GM12872 (cell line): ENCODE measurements at regions not wholly inside any gene's neighbourhood (a gene's known extent, or its start where the extent isn't known, plus 50 kb on each side); places are given as distances from the start of the nearest gene placed in this dataset.

ENCODE experiments used
- TF ChIP-seq, protein P1 (sequence below): IDR thresholded peaks from 3 replicates; pipeline ENCODE4 v1.5.1; 2011; ENCODE audit warnings: low read depth, mild to moderate bottlenecking, low read length, moderate library complexity; ENCODE audit not compliant: insufficient read depth

DNA sequence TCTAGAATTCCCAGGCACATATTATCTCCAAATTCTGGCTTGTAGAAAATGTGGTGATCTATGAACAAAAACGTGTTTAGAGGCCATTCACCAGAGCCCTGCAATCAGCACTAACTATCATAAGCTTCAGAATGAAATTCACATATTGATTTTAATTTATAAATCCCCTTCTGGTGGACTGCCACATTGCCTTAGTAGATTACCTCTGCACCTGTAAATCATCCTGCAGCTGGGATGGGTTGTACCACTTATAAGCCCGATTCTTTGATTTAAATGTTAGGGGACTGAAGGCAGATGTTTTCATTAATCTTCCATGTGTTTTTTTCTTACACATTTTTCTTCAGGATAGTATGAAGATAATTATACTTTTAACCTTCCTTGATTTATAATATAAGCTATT, 140.7 kb upstream of the PTPRD start:
- TF ChIP-seq, protein P1, sequence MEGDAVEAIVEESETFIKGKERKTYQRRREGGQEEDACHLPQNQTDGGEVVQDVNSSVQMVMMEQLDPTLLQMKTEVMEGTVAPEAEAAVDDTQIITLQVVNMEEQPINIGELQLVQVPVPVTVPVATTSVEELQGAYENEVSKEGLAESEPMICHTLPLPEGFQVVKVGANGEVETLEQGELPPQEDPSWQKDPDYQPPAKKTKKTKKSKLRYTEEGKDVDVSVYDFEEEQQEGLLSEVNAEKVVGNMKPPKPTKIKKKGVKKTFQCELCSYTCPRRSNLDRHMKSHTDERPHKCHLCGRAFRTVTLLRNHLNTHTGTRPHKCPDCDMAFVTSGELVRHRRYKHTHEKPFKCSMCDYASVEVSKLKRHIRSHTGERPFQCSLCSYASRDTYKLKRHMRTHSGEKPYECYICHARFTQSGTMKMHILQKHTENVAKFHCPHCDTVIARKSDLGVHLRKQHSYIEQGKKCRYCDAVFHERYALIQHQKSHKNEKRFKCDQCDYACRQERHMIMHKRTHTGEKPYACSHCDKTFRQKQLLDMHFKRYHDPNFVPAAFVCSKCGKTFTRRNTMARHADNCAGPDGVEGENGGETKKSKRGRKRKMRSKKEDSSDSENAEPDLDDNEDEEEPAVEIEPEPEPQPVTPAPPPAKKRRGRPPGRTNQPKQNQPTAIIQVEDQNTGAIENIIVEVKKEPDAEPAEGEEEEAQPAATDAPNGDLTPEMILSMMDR = no peak

DNA sequence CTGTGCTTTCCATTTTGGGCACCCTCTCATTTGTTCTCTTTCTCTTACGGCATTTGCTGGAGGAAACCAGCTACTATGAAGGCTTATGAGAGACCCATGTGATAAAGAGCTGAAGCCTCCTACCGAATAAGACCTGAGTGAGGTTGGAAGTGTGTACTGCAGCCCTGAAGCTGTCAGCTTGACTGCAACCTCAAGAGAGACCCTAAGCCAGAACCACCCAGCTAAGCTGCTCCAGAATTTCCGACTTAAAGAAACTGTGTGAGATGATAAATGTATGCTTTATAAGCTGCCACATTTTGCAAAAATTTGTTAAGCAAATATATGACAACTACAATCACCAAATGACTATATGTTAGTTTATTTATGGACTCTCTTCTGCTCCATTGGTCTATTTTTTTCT, 151.7 kb upstream of the PTPRD start:
- TF ChIP-seq, protein P1 = no peak

DNA sequence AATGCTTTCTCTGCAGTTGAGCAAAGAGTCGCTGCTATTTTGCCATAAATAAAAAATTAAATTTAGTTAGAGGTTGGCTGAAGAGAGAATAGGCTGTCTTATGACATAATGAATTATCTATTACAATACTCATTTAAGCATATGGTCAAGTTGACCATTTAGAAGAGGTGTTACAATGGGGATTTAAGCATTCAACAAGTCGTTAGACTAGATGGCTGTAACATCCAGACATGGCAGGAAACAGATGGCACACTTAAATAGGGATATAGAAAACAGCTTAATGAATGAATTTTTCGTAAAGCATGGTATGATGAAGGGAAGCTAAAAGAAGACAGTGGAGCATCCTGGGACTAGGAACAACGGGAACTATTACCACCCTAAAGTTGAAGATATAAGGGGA, 160.3 kb upstream of the PTPRD start:
- TF ChIP-seq, protein P1 = no peak

DNA sequence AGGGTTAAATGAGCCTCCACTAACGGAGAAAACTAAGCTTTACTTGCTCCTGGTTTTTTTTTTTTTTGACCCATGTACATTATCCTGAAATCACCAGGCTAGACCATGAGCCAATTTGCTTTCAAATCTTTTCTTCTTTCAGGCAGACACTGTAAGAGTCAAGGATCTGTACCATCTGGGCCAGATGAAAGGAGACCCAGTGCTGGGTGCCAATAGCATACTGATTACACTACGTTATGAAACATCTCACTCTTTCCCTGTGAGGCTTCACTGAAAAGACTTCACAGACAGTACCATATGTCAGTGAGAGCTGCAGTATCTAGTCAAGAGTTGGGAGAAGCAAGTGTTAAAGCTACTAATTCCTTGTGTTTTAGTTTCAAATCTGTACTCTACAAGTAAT, 161.2 kb upstream of the PTPRD start:
- TF ChIP-seq, protein P1 = no peak

DNA sequence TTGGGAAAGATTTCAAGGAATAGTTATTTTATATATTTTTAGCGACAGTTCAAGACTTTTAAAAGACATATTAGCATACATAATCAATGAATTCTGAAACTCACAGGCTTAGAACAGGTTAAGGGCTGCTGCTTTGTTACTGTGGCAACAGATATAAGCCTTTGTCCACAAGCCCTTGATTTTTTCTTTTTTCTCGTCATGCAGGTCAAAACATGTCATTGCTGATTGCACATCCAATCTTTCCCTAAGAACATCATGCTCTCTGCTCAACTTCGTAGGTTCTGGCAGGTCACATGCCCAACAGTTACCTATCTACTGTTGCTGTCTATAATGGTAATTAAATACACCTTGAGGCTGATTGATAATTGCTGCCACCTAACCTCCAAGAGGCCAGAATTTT, 172.5 kb upstream of the PTPRD start:
- TF ChIP-seq, protein P1 = no peak

DNA sequence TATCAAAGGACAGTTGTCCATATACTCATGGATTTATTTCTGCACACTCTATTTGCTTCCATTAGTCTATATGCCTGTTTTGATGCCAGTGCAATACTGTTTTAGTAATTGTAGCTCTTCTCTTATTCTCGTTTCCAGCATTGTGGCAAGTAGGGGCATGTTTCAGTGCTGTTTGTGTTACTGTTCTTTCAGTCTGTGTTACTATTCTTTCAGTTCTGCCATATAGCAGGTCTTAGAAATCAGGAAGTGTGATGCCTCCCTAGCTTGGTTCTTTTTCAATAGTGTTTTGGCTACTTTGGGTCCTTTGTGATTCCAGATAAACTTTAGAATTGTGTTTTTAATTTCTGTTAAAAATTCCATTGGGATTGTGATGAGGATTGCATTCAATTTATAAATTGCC, 180.5 kb upstream of the PTPRD start:
- TF ChIP-seq, protein P1 = no peak

DNA sequence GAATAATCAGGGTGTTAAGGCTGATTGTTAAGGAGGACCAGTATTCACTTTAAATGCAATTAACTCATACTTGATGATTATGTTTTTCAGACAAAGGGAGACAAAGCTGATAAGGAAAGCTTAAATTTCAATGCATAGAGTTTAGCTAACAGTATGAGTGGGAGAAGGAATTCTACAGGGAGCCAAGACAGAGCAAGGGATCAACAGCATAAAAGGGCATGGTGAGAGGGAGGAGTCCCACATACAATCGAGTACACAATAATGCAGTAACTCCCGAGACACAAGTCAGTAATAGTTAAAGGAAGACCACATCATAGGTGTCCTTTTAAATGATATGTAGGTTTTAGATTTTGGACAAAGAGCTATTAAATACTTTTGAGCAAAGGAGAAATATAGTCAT, 191.7 kb upstream of the PTPRD start:
- TF ChIP-seq, protein P1 = no peak

DNA sequence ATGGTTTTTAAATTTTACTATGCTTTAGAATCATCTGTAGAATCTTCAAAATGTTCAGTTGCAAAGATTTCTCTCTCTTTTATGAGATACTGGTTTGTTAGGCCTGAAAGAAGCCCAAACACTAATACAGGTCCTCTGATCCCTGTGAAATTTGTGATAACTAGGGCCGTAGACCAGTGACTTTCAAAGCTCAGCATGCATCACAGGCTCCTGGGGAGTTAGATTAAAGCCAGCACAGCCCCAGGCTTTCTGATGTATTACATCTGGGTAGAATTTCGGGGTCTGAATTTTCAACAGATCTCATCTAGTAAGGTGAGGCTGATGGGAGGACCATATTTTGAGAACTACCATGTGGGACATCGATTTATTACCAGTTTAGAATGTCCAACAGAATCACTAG, 194.1 kb upstream of the PTPRD start:
- TF ChIP-seq, protein P1 = no peak
